Astrocyte of the cerebellum (primary cell): ENCODE measurements at regions not wholly inside any gene's neighbourhood (a gene's known extent, or its start where the extent isn't known, plus 50 kb on each side); places are given as distances from the start of the nearest gene placed in this dataset.
"Not testable (repeated sequence)": the region's sequence is repeated elsewhere in the genome, so short reads cannot be mapped to it uniquely, and the experiment has no call there.

Source experiments
- DNase-seq: peaks from one replicate; pipeline ENCODE4 v3.0.0-alpha.2; 2011; ENCODE audit warnings: low read depth
- H3K4me3 ChIP-seq: 2 replicates; pipeline ENCODE4 v1.5.1; 2011; ENCODE audit warnings: mild to moderate bottlenecking, low read depth, low read length, moderate library complexity
- in situ Hi-C: cut with HindIII; loops from 2 replicates; pipeline ENCODE4 v1.10.0; 2017; ENCODE audit warnings: low sequenced_read_pairs
- TF ChIP-seq, protein P1 (sequence below): IDR thresholded peaks from 2 replicates; pipeline ENCODE4 v1.5.1; 2012; ENCODE audit warnings: low read length, low read depth, moderate library complexity, mild to moderate bottlenecking; ENCODE audit errors: missing control alignments

DNA sequence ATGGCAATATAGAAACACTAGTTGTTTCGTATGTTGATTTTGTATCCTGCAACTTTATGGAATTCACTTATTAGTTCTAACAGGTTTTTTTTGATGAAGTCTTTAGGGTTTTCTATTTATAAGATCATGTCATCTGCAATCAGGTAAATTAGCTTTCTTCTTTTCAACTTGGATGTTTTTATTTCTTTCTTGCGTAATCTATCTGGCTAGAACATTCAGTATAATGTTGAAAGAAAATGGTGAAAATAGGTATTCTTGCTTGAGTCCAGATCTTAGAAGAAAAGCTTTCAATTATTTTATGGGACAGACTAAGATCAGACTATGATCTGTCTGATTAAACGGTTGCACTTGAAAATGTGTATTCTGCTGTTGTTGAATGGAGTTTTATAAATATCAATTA, 820.8 kb upstream of the ADGRB3 start:
- in situ Hi-C loops = no loop called here
- no peak overlapping the region for H3K4me3 ChIP-seq
- TF ChIP-seq, protein P1, sequence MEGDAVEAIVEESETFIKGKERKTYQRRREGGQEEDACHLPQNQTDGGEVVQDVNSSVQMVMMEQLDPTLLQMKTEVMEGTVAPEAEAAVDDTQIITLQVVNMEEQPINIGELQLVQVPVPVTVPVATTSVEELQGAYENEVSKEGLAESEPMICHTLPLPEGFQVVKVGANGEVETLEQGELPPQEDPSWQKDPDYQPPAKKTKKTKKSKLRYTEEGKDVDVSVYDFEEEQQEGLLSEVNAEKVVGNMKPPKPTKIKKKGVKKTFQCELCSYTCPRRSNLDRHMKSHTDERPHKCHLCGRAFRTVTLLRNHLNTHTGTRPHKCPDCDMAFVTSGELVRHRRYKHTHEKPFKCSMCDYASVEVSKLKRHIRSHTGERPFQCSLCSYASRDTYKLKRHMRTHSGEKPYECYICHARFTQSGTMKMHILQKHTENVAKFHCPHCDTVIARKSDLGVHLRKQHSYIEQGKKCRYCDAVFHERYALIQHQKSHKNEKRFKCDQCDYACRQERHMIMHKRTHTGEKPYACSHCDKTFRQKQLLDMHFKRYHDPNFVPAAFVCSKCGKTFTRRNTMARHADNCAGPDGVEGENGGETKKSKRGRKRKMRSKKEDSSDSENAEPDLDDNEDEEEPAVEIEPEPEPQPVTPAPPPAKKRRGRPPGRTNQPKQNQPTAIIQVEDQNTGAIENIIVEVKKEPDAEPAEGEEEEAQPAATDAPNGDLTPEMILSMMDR = no peak
- no peak for DNase-seq

DNA sequence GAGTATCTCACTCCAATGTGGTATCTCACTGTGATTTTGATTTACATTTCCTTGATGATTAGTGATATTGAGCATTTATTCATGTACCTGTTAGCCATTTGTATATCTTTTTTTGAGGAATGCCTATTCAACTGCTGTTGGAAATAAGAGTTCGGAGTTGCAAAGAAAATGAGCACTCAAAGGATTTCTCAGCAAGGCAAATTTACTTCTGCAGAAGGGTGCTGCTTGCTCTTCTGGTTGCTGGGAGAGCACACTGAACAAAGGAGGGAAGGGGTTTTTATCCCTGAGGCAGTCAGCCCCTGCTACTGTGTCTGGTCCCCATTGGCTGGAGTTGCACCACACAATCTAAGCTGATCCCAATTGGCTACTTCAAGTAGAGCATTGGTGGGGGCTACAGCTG, 822.4 kb upstream of the ADGRB3 start:
- in situ Hi-C loops = no loop called here
- TF ChIP-seq, protein P1 = no peak

DNA sequence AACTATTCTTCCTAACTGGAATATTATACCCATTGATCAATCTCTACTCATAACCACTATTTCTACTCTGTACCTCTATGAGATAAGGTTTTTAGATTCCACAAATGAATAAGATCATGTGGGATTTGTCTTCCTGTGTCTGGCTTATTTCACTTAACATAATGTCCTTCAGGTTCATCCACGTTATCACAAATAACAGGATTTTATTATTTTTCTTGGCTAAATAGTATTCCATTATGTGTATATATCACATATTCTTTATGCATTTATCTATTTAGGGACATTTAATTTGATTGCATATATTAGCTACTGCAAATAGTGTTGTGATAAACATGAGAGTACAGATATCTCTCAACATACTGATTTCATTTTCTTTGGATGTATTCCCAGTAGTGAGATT, 823.0 kb upstream of the ADGRB3 start:
- DNase-seq = no peak
- TF ChIP-seq, protein P1 = no peak
- no peak overlapping the region for H3K4me3 ChIP-seq
- in situ Hi-C loops = no loop called here

More for the DNA sequence above, 822.4 kb upstream of the ADGRB3 start:
- H3K4me3 ChIP-seq = no peak overlapping the region
- DNase-seq = no peak

DNA sequence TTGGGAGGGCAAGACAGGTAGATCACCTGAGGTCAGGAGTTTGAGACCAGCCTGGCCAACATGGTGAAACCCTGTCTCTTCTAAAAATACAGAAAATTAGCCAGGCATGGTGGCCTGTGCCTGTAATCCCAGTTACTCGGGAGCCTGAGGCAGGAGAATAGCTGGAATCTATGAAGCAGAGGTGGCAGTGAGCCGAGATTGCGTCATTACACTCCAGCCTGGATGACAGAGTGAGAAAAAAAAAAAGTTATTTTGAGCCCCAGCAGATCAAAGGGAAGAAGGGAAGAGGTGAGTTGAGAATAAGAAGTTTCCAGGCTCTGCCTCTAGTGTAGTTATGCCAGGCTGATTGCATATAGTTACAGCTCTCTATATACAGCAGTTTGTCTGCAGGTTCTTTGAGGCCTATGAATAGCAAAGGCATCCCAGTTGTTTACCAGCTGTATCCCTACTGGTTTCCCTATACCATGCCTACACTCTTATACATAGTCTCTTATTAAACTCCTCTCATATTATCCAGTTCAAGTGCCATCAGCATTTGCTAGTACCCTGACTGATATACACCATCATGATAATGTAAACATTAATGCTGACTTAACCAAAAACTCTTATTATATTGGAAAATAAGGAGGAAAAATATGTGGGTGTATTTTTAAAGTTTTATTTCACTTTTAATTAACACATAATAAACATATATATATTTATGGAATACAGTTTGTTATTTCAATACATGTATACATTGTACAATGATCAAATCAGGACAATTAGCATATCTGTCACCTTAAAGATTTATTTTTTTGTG, 823.6 kb upstream of the ADGRB3 start:
- H3K4me3 ChIP-seq = no peak overlapping the region
- DNase-seq = no peak
- in situ Hi-C loops = no loop called here
- TF ChIP-seq, protein P1 = no peak

DNA sequence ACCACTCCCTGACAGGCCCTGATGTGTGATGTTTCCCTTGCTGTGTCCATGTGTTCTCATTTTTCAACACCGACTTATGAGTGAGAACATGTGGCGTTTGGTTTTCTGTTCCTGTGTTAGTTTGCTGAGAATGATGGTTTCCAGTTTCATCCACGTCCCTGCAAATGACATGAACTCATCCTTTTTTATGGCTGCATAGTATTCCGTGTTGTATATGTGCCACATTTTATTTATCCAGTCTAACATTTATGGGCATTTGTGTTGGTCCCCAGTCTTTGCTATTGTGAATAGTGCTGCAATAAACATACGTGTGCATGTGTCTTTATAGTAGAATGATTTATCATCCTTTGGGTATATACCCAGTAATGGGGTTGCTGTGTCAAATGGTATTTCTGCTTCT, 830.3 kb upstream of the ADGRB3 start:
- in situ Hi-C loops, H3K4me3 ChIP-seq, DNase-seq: not testable (repeated sequence)

DNA sequence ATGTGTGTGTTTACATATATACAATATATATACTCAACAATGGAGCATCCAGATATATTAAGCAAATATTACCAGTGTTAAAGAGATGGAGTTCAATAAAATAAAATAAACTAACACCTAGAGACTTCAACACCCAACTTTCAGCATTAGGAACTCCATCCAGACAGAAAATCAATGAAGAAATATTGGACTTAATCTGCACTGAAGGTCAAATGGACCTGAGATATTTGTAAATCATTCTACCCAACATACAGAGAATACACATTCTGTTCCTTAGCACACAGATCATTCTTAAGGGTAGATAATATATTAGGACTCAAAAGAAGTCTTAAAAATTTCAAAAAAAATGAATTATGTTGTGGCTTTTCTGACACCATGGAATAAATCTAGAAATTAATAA, 832.3 kb upstream of the ADGRB3 start:
- TF ChIP-seq, protein P1 = no peak
- no peak for DNase-seq
- in situ Hi-C loops = no loop called here
- no peak overlapping the region for H3K4me3 ChIP-seq

DNA sequence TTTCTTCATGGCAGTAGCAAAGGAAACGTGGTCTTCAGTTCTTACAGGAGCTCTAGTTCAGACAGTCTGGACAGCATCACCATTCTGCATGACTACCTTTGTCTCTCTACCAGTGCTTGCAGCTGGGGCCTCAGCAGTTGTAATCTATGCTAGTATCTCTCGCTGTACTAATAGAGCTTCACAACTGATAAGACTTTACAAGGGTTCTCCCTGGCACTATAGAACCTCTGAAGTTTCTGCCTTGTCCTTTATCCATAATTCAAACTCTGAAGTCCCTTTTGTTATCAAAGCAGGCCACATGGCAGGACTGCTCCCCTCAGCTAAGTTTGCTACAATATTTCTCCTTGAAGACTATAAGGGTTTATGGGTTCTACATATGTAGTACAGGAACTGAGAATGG, 842.1 kb upstream of the ADGRB3 start:
- in situ Hi-C loops = no loop called here
- TF ChIP-seq, protein P1 = no peak
- DNase-seq = no peak
- H3K4me3 ChIP-seq = no peak overlapping the region
